ENCODE measurements at regions not wholly inside any gene's neighbourhood (a gene's known extent, or its start where the extent isn't known, plus 50 kb on each side); places are given as distances from the start of the nearest gene placed in this dataset.
"Not testable (repeated sequence)": the region's sequence is repeated elsewhere in the genome, so short reads cannot be mapped to it uniquely, and the experiment has no call there.

DNA sequence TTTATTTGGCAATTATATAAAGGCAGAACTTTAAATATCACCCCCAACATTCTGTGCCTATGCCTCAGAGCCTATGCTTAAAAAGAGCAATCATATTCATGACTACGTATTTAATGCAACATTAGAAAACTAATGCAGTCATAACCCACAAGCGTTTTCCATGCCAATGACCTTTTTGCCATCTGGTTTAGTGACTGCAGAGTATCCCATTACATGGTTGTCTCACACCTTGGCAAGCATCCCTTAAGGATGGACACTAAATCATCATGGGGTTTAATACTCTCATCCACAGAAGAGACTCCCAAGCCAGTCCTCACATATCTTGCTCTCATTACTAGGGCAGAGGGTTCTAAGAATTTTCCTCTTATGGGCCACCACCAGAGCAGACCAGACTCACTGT is 188.2 kb upstream of the PLGLB2 start:
- TF ChIP-seq POLR2A (IDR thresholded peaks at IDR 0.05; ENCODE audit: low read length); GATA1 (IDR thresholded peaks at IDR 0.05; ENCODE audit: low read depth, low read length): not testable (repeated sequence)
